ENCODE measurements at regions not wholly inside any gene's neighbourhood (a gene's known extent, or its start where the extent isn't known, plus 50 kb on each side); places are given as distances from the start of the nearest gene placed in this dataset.

DNA sequence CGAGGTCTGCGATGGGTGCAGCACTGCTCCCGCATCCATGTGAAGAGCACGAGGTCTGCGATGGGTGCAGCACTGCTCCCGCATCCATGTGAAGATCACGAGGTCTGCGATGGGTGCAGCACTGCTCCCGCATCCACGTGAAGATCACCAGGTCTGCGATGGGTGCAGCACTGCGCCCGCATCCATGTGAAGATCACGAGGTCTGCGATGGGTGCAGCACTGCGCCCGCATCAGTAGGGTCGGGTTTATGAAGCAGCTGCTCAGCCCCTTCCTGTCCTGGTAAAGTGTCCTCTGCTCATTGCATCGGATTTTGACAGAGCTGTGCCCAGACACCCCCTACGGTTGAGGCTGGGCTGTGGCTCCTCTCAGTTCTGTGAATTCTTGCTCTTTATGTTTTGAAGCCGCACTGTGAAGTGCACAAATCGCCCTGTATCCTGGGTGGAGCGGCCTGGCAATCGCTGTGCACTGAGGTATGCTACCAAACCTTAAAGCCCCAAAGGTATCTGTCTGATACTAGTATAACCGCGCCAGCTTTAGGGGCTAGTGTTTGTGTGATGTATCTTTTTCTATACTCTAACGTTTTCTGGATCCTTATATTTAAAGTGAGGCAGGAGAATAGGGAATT, 98.7 kb downstream of the CPZ start:
- TF ChIP-seq POLR2A (IDR thresholded peaks at IDR 0.05) (no peak), POLR2AphosphoS5 (IDR thresholded peaks at IDR 0.05) (no peak), CTCF (IDR thresholded peaks at IDR 0.05) (no peak)
- Histone ChIP-seq H3K4me1 (replicated peaks) (no peaks in the 10 kb centered on the region), H3K27me3 (replicated peaks; ENCODE audit: insufficient read depth) (peaks cover 15% of the 10 kb centered on the region), H3K9me3 (no peaks in the 10 kb centered on the region), H3K4me3 (no peak overlapping the region), H3K27ac (no peak overlapping the region), H3K36me3 (no peaks in the 10 kb centered on the region)
- 89% methylated on average over 27 of the region's 27 CpGs for WGBS
- no peak for DNase-seq (ENCODE audit: low spot score)
- intact Hi-C loops (cut with DNase I): no loop called here

DNA sequence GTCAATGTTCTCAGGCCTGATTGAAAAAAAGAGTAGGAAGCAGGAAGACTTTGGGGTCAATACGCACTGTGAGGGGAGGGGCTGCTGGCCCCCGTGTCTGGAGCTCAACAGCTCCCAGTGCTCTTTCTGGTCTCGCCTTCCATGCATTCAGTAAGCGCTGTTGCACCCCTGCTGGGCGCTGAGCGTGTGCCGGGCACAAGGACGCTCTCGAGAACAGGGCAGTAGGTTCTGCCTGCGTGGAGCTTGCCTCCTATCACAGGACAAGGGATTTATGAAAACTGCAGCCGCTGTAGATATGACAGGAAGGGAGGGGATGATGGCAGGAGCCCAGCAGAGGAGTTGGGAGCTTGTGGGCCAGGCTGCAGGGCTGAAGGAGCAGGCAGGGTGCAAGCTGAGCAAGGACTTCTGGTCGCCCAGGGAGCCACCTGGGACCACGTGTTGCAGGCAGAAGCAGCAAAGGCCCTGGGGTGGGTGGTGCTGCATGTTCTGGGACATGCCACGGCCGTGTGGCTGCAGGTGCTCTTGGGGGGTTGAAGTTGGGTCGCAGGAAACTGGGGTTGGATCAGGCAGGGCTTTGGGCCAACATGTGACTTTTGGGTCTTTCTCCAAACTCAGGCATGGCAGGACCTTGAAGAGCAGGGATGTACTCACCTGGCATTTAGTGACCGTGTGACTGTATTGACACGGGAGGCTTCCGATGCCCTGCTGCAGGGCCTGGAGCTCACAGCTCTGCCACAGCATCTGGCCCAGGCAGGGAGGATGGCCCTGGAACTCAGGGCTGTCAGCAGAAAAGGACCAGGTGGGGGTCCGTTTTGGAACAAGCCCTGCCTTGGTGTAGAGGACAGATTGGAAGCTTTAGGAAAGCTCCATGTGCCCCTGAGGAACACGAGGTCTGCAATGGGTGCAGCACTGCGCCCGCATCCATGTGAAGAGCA, 97.9 kb downstream of the CPZ start:
- Histone ChIP-seq H3K27ac (no peak overlapping the region), H3K4me1 (replicated peaks) (no peaks in the 10 kb centered on the region), H3K4me3 (no peak overlapping the region), H3K36me3 (no peaks in the 10 kb centered on the region), H3K27me3 (replicated peaks; ENCODE audit: insufficient read depth) (peaks cover 15% of the 10 kb centered on the region), H3K9me3 (no peaks in the 10 kb centered on the region)
- 68% methylated on average over 23 of the region's 23 CpGs for WGBS
- intact Hi-C loops (cut with DNase I): no loop called here
- no peak for DNase-seq (ENCODE audit: low spot score)
- no peak for TF ChIP-seq POLR2AphosphoS5 (IDR thresholded peaks at IDR 0.05)
- no peak for TF ChIP-seq POLR2A (IDR thresholded peaks at IDR 0.05)
- no peak for TF ChIP-seq CTCF (IDR thresholded peaks at IDR 0.05)

GRCh38 chr4:8689741-8690140, 97.2 kb downstream of the CPZ start:
- Histone ChIP-seq H3K4me1 (replicated peaks) (no peaks in the 10 kb centered on the region), H3K36me3 (no peaks in the 10 kb centered on the region), H3K27ac (no peak overlapping the region), H3K27me3 (replicated peaks; ENCODE audit: insufficient read depth) (peaks cover 14% of the 10 kb centered on the region), H3K9me3 (no peaks in the 10 kb centered on the region), H3K4me3 (no peak overlapping the region)
- TF ChIP-seq POLR2AphosphoS5 (IDR thresholded peaks at IDR 0.05): no peak
- TF ChIP-seq CTCF (IDR thresholded peaks at IDR 0.05): no peak
- no peak for TF ChIP-seq POLR2A (IDR thresholded peaks at IDR 0.05)
- 83% methylated on average over 8 of the region's 8 CpGs for WGBS
- intact Hi-C loops (cut with DNase I): no loop called here
- no peak for DNase-seq (ENCODE audit: low spot score)

DNA sequence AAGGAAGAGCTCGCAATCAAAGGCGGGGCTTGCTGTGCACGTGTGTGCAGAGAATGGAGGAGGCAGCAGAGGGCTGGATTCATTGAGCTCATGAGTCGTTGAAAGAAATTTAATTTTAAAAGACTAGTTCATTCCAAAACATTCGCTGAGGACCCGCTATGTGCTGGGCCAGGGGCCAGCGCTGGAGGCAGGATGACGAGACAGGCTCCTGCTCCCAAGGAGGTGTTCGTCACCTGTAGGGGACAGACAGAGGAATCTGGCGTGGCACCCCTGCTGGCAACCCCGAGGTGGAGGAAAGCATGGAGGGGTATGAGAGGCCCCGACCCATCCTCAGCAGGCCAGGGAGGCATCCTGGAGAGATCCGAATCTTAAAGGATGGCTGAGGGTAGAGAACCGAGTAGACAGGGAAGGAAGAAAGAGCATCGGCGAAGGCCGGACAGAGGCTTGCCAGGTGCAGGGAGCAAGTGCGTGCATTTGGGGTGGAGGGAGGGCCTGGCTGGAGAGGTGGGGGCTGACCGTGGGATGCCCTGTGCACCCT, 96.4 kb downstream of the CPZ start:
- intact Hi-C loops (cut with DNase I): no loop called here
- H3K27me3 ChIP-seq (replicated peaks; ENCODE audit: insufficient read depth): peaks cover 14% of the 10 kb centered on the region
- no peaks in the 10 kb centered on the region for H3K4me1 ChIP-seq (replicated peaks)
- no peak for DNase-seq (ENCODE audit: low spot score)
- H3K27ac ChIP-seq: no peak overlapping the region
- 63% methylated on average over 19 of the region's 19 CpGs for WGBS
- no peaks in the 10 kb centered on the region for H3K36me3 ChIP-seq
- H3K9me3 ChIP-seq: no peaks in the 10 kb centered on the region
- no peak overlapping the region for H3K4me3 ChIP-seq
- TF ChIP-seq POLR2AphosphoS5 (IDR thresholded peaks at IDR 0.05) (no peak), CTCF (IDR thresholded peaks at IDR 0.05) (no peak), POLR2A (IDR thresholded peaks at IDR 0.05) (no peak)
